AG09319 (cell line): ENCODE measurements at regions not wholly inside any gene's neighbourhood (a gene's known extent, or its start where the extent isn't known, plus 50 kb on each side); places are given as distances from the start of the nearest gene placed in this dataset.
A peak's percentile ranks its signal among the peaks of the same experiment; 100 is the strongest.

Experiments used
- DNase-seq: peaks from one replicate; pipeline ENCODE4 v3.0.0-alpha.2; 2010; ENCODE audit warnings: low read depth; ENCODE audit errors: extremely low read depth
- CTCF ChIP-seq: IDR thresholded peaks from 2 replicates; pipeline ENCODE4 v1.5.1; 2011; ENCODE audit warnings: low read depth, mild to moderate bottlenecking, inconsistent platforms, low read length, moderate library complexity

- TF ChIP-seq CTCF: peak; percentile 94
- DNase-seq: no peak
Observed at GRCh38 chr14:83300476-83301064, 1766.9 kb upstream of the SEL1L start.

- no peak for TF ChIP-seq CTCF
- DNase-seq: no peak
Observed at GRCh38 chr14:83301791-83302190, 1768.1 kb upstream of the SEL1L start.

GRCh38 chr14:83309211-83309610 is 1775.6 kb upstream of the SEL1L start:
- no peak for TF ChIP-seq CTCF
- DNase-seq: no peak

- no peak for DNase-seq
- TF ChIP-seq CTCF: no peak
Observed at GRCh38 chr14:83309833-83310232, 1776.2 kb upstream of the SEL1L start.

- DNase-seq: no peak
- no peak for TF ChIP-seq CTCF
Observed at GRCh38 chr14:83312511-83312910, 1778.9 kb upstream of the SEL1L start.

GRCh38 chr14:83314764-83315163 is 1781.1 kb upstream of the SEL1L start:
- no peak for DNase-seq
- TF ChIP-seq CTCF: no peak

- no peak for DNase-seq
- no peak for TF ChIP-seq CTCF
Observed at GRCh38 chr14:83316356-83316755, 1782.7 kb upstream of the SEL1L start.
